Type B pancreatic cell (in vitro differentiated cells): ENCODE measurements at regions not wholly inside any gene's neighbourhood (a gene's known extent, or its start where the extent isn't known, plus 50 kb on each side); places are given as distances from the start of the nearest gene placed in this dataset.

Source experiments
- DNase-seq: peaks from one replicate; pipeline ENCODE4 v3.0.0; 2021; ENCODE audit warnings: mixed read lengths; ENCODE audit not compliant: unreplicated experiment; ENCODE audit errors: extremely low spot score
- H3K27ac Mint-ChIP-seq: 2 replicates; pipeline ENCODE4 v1.8.0; 2021; ENCODE audit warnings: mild to moderate bottlenecking, mixed read lengths
- H3K27me3 Mint-ChIP-seq: 2 replicates; pipeline ENCODE4 v1.8.0; 2021; ENCODE audit warnings: mixed read lengths
- H3K36me3 Mint-ChIP-seq: 2 replicates; pipeline ENCODE4 v1.8.0; 2021; ENCODE audit warnings: mixed read lengths
- H3K4me1 Mint-ChIP-seq: one replicate; pipeline ENCODE4 v1.8.0; 2021; ENCODE audit warnings: mixed read lengths; ENCODE audit not compliant: unreplicated experiment
- H3K4me3 Mint-ChIP-seq: 2 replicates; pipeline ENCODE4 v1.8.0; 2021; ENCODE audit warnings: mild to moderate bottlenecking, mixed read lengths
- H3K9me3 Mint-ChIP-seq: 2 replicates; pipeline ENCODE4 v1.8.0; 2021; ENCODE audit warnings: mixed read lengths
- CTCF ChIP-seq: fragments of 200-600 bp; sonication (generic); conservative IDR thresholded peaks from 2 replicates; pipeline ENCODE4 v1.5.0; 2021; ENCODE audit warnings: antibody characterized with exemption, mild to moderate bottlenecking

DNA sequence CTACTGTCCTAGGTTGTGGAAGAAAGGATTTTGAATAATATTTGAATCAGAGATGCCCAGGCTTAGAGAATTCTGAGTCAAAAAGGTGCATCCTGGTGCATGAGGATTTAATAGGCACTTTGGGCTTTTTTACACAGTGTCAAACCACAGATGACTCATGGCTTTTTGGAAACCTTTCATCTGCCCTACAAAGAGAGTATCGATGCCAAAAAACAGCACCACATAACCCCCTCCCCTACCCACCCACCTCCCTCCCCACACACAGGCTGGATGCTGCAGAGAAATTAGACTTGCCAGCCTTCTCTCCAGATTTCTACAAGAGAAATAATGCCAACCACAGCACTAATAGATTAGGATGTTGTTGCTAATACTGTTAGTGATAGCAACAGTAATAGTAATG lies 779.3 kb downstream of the NLGN4X start:
- no peak overlapping the region for H3K27ac Mint-ChIP-seq
- no peaks in the 10 kb centered on the region for H3K9me3 Mint-ChIP-seq
- H3K36me3 Mint-ChIP-seq: no peaks in the 10 kb centered on the region

DNA sequence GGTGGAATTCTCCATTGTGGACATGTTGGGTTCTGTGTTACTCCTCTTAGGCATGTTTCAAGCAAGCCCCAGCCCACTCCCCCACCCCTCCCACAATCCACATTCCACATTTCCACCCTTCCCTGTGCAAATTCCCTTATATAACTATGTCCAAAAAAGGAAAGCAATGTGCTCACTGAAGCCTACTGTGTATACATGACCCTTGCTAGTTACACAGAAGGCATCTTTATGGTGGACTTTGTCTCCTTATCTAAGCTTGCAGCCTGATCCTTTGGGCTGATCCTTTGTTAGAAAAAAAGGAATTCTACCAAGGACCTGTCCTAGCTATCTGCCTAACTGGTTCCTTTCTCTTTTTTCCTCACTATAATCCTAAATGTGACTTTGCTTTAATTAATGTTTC lies 796.8 kb downstream of the NLGN4X start:
- peaks cover 9% of the 10 kb centered on the region for H3K9me3 Mint-ChIP-seq
- TF ChIP-seq CTCF: no peak
- no peak overlapping the region for H3K27ac Mint-ChIP-seq
- no peaks in the 10 kb centered on the region for H3K4me1 Mint-ChIP-seq
- H3K4me3 Mint-ChIP-seq: no peak overlapping the region
- H3K27me3 Mint-ChIP-seq: no peaks in the 10 kb centered on the region
- H3K36me3 Mint-ChIP-seq: no peaks in the 10 kb centered on the region
- no peak for DNase-seq

More for the DNA sequence above, 779.3 kb downstream of the NLGN4X start:
- no peak overlapping the region for H3K4me3 Mint-ChIP-seq
- H3K27me3 Mint-ChIP-seq: no peaks in the 10 kb centered on the region
- TF ChIP-seq CTCF: no peak
- H3K4me1 Mint-ChIP-seq: no peaks in the 10 kb centered on the region
- DNase-seq: no peak

GRCh38 chrX:5425119-5425518 lies 803.5 kb downstream of the NLGN4X start:
- TF ChIP-seq CTCF: no peak
- no peak overlapping the region for H3K4me3 Mint-ChIP-seq
- DNase-seq: no peak
- H3K27me3 Mint-ChIP-seq: no peaks in the 10 kb centered on the region
- H3K9me3 Mint-ChIP-seq: peaks cover 4% of the 10 kb centered on the region
- H3K27ac Mint-ChIP-seq: no peak overlapping the region
- peaks cover 4% of the 10 kb centered on the region for H3K36me3 Mint-ChIP-seq
- no peaks in the 10 kb centered on the region for H3K4me1 Mint-ChIP-seq

GRCh38 chrX:5417381-5417780 lies 811.3 kb downstream of the NLGN4X start:
- no peak for TF ChIP-seq CTCF
- no peak for DNase-seq
- H3K27me3 Mint-ChIP-seq: no peaks in the 10 kb centered on the region
- no peak overlapping the region for H3K4me3 Mint-ChIP-seq
- H3K4me1 Mint-ChIP-seq: no peaks in the 10 kb centered on the region
- no peak overlapping the region for H3K27ac Mint-ChIP-seq
- H3K9me3 Mint-ChIP-seq: no peaks in the 10 kb centered on the region
- no peaks in the 10 kb centered on the region for H3K36me3 Mint-ChIP-seq

DNA sequence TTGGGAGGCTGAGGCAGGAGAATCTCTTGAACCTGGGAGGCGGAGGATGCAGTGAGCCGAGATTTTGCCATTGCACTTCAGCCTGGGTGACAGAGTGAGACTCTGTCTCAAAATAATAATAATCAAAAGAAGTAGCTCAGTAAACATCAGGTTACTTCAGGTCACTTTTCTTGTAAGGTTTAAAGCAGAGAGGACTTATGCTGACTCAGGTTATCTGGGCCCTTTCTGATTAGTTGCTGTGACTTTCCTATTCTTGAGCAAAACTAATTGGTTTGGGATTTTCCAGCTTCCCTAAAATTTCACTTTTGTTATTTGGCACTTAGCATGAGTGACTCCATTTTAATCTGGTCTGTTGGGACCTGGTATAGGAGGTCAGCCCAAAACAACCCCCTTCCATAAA lies 812.9 kb downstream of the NLGN4X start:
- Mint-ChIP-seq H3K27me3 (no peaks in the 10 kb centered on the region), H3K4me1 (no peaks in the 10 kb centered on the region), H3K9me3 (no peaks in the 10 kb centered on the region), H3K4me3 (no peak overlapping the region), H3K36me3 (no peaks in the 10 kb centered on the region), H3K27ac (no peak overlapping the region)
- DNase-seq: no peak
- TF ChIP-seq CTCF: no peak

- TF ChIP-seq CTCF: no peak
- DNase-seq: no peak
- no peak overlapping the region for H3K27ac Mint-ChIP-seq
- no peaks in the 10 kb centered on the region for H3K4me1 Mint-ChIP-seq
- H3K27me3 Mint-ChIP-seq: no peaks in the 10 kb centered on the region
- no peak overlapping the region for H3K4me3 Mint-ChIP-seq
- no peaks in the 10 kb centered on the region for H3K36me3 Mint-ChIP-seq
- H3K9me3 Mint-ChIP-seq: no peaks in the 10 kb centered on the region
Observed at GRCh38 chrX:5409106-5409505, 819.6 kb downstream of the NLGN4X start.
